ENCODE measurements at regions not wholly inside any gene's neighbourhood (a gene's known extent, or its start where the extent isn't known, plus 50 kb on each side); places are given as distances from the start of the nearest gene placed in this dataset.

- TF ChIP-seq ATF3 (IDR thresholded peaks at IDR 0.05) (no peak), ELF1 (IDR thresholded peaks at IDR 0.05; ENCODE audit: borderline replicate concordance, low read depth) (no peak), POLR2A (IDR thresholded peaks at IDR 0.05; ENCODE audit: borderline replicate concordance, extremely low read depth, insufficient read depth, insufficient read length) (no peak), CTCF (IDR thresholded peaks at IDR 0.05 in 2 of 3, conservative IDR thresholded peaks at IDR 0.05 in 1 of 3; ENCODE audit: borderline replicate concordance in 1 of 3, insufficient read depth in 1 of 3, low read depth in 2 of 3, low read length in 2 of 3) (no peak), CEBPB (IDR thresholded peaks at IDR 0.05; ENCODE audit: low read depth) (no peak)
Observed at GRCh38 chr21:9755611-9756010, 765.8 kb upstream of the TPTE start.

Data from HCT116 (cell line).